Endothelial cell of umbilical vein (primary cell): ENCODE measurements at regions not wholly inside any gene's neighbourhood (a gene's known extent, or its start where the extent isn't known, plus 50 kb on each side); places are given as distances from the start of the nearest gene placed in this dataset. TPM values are rescaled to one million over a fixed set of nuclear protein-coding genes. Genes with fewer than 3 reads are reported as not detected.

Experiments
- BruUV-seq: library from RNA; stranded (reverse); fragments of 400-500 nt; replicated peaks from 2 replicates; lab custom pipeline; 2021; lab: Mats Ljungman, UMichigan
- CTCF ChIA-PET: fragments of 300-600, 350-600 bp; sonication (Branson Sonifier 250); formaldehyde crosslinking; loops from one replicate; lab custom pipeline; 2021; ENCODE audit warnings: antibody characterized with exemption, inconsistent platforms; lab: Charles Lee
- POLR2A ChIA-PET: fragments of 300-600, 350-600 bp; sonication (Branson Sonifier 250); formaldehyde crosslinking; loops from one replicate; lab custom pipeline; 2021; ENCODE audit warnings: antibody characterized with exemption, inconsistent platforms; lab: Charles Lee
- DNase-seq: peaks from one replicate; pipeline ENCODE4 v3.0.0-alpha.2; 2011; ENCODE audit warnings: low read depth, low spot score
- FAIRE-seq: peaks from 2 replicates; lab custom pipeline; 2011; peaks lifted over from hg19 to GRCh38; lab: Jason Lieb, UNC
- H2AFZ ChIP-seq: 2 replicates; pipeline ENCODE4 v1.6.0; 2012; ENCODE audit warnings: low read depth, low read length, control low read depth, inconsistent platforms
- H3K27ac ChIP-seq: 2 replicates; pipeline ENCODE4 v1.5.1; 2011; ENCODE audit warnings: low read depth, mild to moderate bottlenecking, control low read depth, low read length, moderate library complexity; ENCODE audit not compliant: insufficient read depth
- H3K27me3 ChIP-seq, 2 experiments: 2 replicates each; pipeline versions ENCODE4 v1.6.0 to v1.6.1; 2011; ENCODE audit warnings: low read length in 2 of 2, mixed read lengths in 1 of 2; ENCODE audit not compliant: control insufficient read depth in 2 of 2, insufficient read depth in 2 of 2
- H3K36me3 ChIP-seq, 2 experiments: 2 replicates in 1 of 2; 3 replicates in 1 of 2; pipeline ENCODE4 v1.5.1; 2011; ENCODE audit warnings: low read length in 2 of 2, mild to moderate bottlenecking in 1 of 2, moderate library complexity in 1 of 2; ENCODE audit not compliant: control insufficient read depth in 2 of 2, insufficient read depth in 2 of 2; ENCODE audit errors: extremely low read depth in 1 of 2
- H3K4me1 ChIP-seq: 3 replicates; pipeline ENCODE4 v1.5.1; 2011; ENCODE audit warnings: mild to moderate bottlenecking, low read length; ENCODE audit not compliant: control insufficient read depth, insufficient read depth; ENCODE audit errors: extremely low read depth
- H3K4me2 ChIP-seq: 2 replicates; pipeline ENCODE4 v1.6.1; 2011; ENCODE audit warnings: low read length, control low read depth, mixed read lengths; ENCODE audit not compliant: insufficient read depth
- H3K4me3 ChIP-seq, 3 experiments: fragments of 200-600 bp in 1 of 3; sonication (generic), shearing (Covaris generic) in 1 of 3; replicated peaks in 1 of 3; 2 replicates each; pipeline ENCODE4 v1.5.1; 2011 to 2016; ENCODE audit warnings: control low read depth in 3 of 3, low read length in 3 of 3, mild to moderate bottlenecking in 2 of 3, inconsistent platforms in 1 of 3, low read depth in 1 of 3, moderate library complexity in 1 of 3; ENCODE audit not compliant: insufficient read depth in 1 of 3
- H3K79me2 ChIP-seq: 2 replicates; pipeline ENCODE4 v1.6.0; 2012; ENCODE audit warnings: low read length, inconsistent platforms; ENCODE audit not compliant: control insufficient read depth, insufficient read depth
- H3K9ac ChIP-seq: replicated peaks from 2 replicates; pipeline ENCODE3; 2011; ENCODE audit warnings: low read length, control low read depth; ENCODE audit not compliant: insufficient read depth; ENCODE audit errors: extremely low read depth
- H3K9me1 ChIP-seq: replicated peaks from 3 replicates; pipeline ENCODE4 v1.6.0; 2011; ENCODE audit warnings: mild to moderate bottlenecking, low read length; ENCODE audit not compliant: control insufficient read depth, insufficient read depth; ENCODE audit errors: extremely low read depth
- H3K9me3 ChIP-seq: replicated peaks from 2 replicates; pipeline ENCODE4 v1.5.1; 2012; ENCODE audit warnings: low read length, inconsistent platforms; ENCODE audit not compliant: control insufficient read depth, insufficient read depth
- H4K20me1 ChIP-seq: replicated peaks from 2 replicates; pipeline ENCODE3; 2011; ENCODE audit warnings: mild to moderate bottlenecking, low read length; ENCODE audit not compliant: control insufficient read depth, insufficient read depth; ENCODE audit errors: extremely low read depth
- EZH2 ChIP-seq: IDR thresholded peaks from 2 replicates; pipeline ENCODE4 v1.6.1; 2012; ENCODE audit warnings: borderline replicate concordance, low read depth, mild to moderate bottlenecking, moderate library complexity, low read length, inconsistent platforms; ENCODE audit not compliant: severe bottlenecking
- FOS ChIP-seq: IDR thresholded peaks from 2 replicates; pipeline ENCODE4 v1.6.1; 2011; ENCODE audit warnings: mild to moderate bottlenecking, low read length, moderate library complexity, borderline replicate concordance; ENCODE audit not compliant: insufficient read depth
- GATA2 ChIP-seq: IDR thresholded peaks from 2 replicates; pipeline ENCODE4 v1.7.0; 2011; ENCODE audit warnings: low read depth, mild to moderate bottlenecking, moderate library complexity, mixed read lengths, low read length; ENCODE audit not compliant: insufficient read length, insufficient read depth
- JUN ChIP-seq: IDR thresholded peaks from 2 replicates; pipeline ENCODE4 v1.6.1; 2011; ENCODE audit warnings: borderline replicate concordance, low read depth; ENCODE audit not compliant: insufficient read length, insufficient read depth
- MYC ChIP-seq: IDR thresholded peaks from one replicate; pipeline ENCODE4 v1.6.1; 2011; ENCODE audit warnings: mild to moderate bottlenecking, low read depth, low read length
- POLR2A ChIP-seq: IDR thresholded peaks from 2 replicates; pipeline ENCODE4 v1.6.1; 2012; ENCODE audit warnings: low read depth, mild to moderate bottlenecking, control low read depth, low read length
- POLR2AphosphoS5 ChIP-seq: IDR thresholded peaks from 2 replicates; pipeline ENCODE4 v1.6.1; 2012; ENCODE audit warnings: low read depth, mild to moderate bottlenecking, control low read depth, low read length, moderate library complexity; ENCODE audit not compliant: insufficient read depth
- dilution Hi-C: fragments of 300-500 bp; cut with MboI; formaldehyde crosslinking; loops from one replicate; pipeline ENCODE4 v1.15.0; 2019; ENCODE audit warnings: low sequenced_read_pairs; ENCODE audit not compliant: extremely low pct_ligation_motif_present
- intact Hi-C: fragments of 100-400 bp; cut with micrococcal nuclease; formaldehyde crosslinking; loops from one replicate; pipeline ENCODE4 v1.10.0; 2022
- small RNA-seq: library from RNA; depleted of rRNA; stranded (forward); fragments of <200 nt; gene quantifications from one replicate; pipeline ENCODE3, GENCODE V24; 2012; ENCODE audit warnings: low replicate concordance, low read depth; ENCODE audit not compliant: insufficient read depth, insufficient read length
- TF ChIP-seq, protein P1 (sequence below), 2 donors: IDR thresholded peaks; 1 replicate in 1 of 2; 2 replicates in 1 of 2; pipeline ENCODE4 v1.5.1; 2011; ENCODE audit warnings: low read length in 2 of 2, mild to moderate bottlenecking in 2 of 2, moderate library complexity in 2 of 2, control low read depth in 1 of 2, inconsistent platforms in 1 of 2, low read depth in 1 of 2; ENCODE audit not compliant: insufficient read depth in 1 of 2; ENCODE audit errors: extremely low read depth in 1 of 2
- TF ChIP-seq, protein P2 (sequence below): IDR thresholded peaks from 2 replicates; pipeline ENCODE4 v1.6.1; 2011; ENCODE audit not compliant: insufficient read depth, insufficient read length

DNA sequence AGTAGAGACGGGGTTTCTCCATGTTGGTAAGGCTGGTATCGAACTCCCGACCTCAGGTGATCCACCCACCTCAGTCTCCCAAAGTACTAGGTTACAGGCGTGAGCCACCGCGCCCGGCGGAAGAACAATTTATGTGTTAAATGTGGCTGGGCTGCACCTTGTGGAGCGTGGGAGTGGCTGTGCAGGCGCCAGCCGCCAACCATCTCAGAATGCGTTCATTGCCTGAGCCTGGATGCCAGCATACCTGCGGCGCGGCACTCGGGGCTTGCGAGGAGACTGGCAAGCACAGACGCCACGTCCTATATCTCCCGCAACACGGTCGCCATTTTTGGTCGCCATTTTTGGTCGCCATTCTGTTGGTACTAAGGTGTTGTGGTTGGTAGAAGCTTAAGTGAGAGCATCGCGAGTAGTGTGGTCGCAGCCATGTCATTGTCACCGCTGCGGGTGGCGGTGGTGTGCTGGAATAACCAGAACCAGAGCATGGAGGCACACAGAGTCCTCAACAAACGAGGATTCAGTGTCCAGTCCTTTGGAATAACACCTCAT, 193.6 kb upstream of the HTR2C start:
- DNase-seq (no peak), FAIRE-seq (no peak)
- Histone ChIP-seq H3K79me2 (no peaks in the 10 kb centered on the region), H3K4me1 (no peaks in the 10 kb centered on the region), H3K9me1 (no peaks in the 10 kb centered on the region), H3K9ac (no peak overlapping the region), H3K36me3 (no peaks in the 10 kb centered on the region), H3K27me3 (no peaks in the 10 kb centered on the region), H3K4me2 (no peak overlapping the region), H4K20me1 (no peaks in the 10 kb centered on the region), H3K27ac (no peak overlapping the region), H2AFZ (no peak overlapping the region), H3K4me3 (no peak overlapping the region), H3K9me3 (no peaks in the 10 kb centered on the region)
- BruUV-seq, result no TSS peak
- dilution Hi-C loops, result no loop called here
- ChIA-PET CTCF (no interaction called here), POLR2A (no interaction called here)
- intact Hi-C loops, result no loop called here
- TF ChIP-seq FOS, result no peak
- no peak for TF ChIP-seq POLR2A
- TF ChIP-seq, protein P1, sequence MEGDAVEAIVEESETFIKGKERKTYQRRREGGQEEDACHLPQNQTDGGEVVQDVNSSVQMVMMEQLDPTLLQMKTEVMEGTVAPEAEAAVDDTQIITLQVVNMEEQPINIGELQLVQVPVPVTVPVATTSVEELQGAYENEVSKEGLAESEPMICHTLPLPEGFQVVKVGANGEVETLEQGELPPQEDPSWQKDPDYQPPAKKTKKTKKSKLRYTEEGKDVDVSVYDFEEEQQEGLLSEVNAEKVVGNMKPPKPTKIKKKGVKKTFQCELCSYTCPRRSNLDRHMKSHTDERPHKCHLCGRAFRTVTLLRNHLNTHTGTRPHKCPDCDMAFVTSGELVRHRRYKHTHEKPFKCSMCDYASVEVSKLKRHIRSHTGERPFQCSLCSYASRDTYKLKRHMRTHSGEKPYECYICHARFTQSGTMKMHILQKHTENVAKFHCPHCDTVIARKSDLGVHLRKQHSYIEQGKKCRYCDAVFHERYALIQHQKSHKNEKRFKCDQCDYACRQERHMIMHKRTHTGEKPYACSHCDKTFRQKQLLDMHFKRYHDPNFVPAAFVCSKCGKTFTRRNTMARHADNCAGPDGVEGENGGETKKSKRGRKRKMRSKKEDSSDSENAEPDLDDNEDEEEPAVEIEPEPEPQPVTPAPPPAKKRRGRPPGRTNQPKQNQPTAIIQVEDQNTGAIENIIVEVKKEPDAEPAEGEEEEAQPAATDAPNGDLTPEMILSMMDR (IDR thresholded peaks at IDR 0.05; ENCODE audit: extremely low read depth in 1 of 2, insufficient read depth in 1 of 2, low read depth in 1 of 2, low read length in 2 of 2), result no peak
- TF ChIP-seq GATA2, result no peak
- TF ChIP-seq, protein P2, sequence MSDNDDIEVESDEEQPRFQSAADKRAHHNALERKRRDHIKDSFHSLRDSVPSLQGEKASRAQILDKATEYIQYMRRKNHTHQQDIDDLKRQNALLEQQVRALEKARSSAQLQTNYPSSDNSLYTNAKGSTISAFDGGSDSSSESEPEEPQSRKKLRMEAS, result no peak
- no peak for TF ChIP-seq JUN
- no peak for TF ChIP-seq POLR2AphosphoS5
- TF ChIP-seq EZH2, result no peak
- TF ChIP-seq MYC, result no peak

Small RNA genes in the stretch of these regions (small RNA-seq; reads per million reads assigned to genes)
- not detected for gene AL953862.1
